IMR-90 (cell line): ENCODE measurements at regions not wholly inside any gene's neighbourhood (a gene's known extent, or its start where the extent isn't known, plus 50 kb on each side); places are given as distances from the start of the nearest gene placed in this dataset.
"Not testable (repeated sequence)": the region's sequence is repeated elsewhere in the genome, so short reads cannot be mapped to it uniquely, and the experiment has no call there.

ENCODE experiments used
- BHLHE40 ChIP-seq: fragments of 150-350 bp; IDR thresholded peaks from 2 replicates; pipeline ENCODE4 v1.6.1; 2016; ENCODE audit warnings: mild to moderate bottlenecking, low read depth, low read length
- CHD1 ChIP-seq: IDR thresholded peaks from 2 replicates; pipeline ENCODE4 v1.6.1; 2012; ENCODE audit warnings: low read depth, low read length, improper control_type of control experiment
- CTCF ChIP-seq: conservative IDR thresholded peaks from 2 replicates; pipeline ENCODE4 v1.5.1; 2012; ENCODE audit warnings: mild to moderate bottlenecking, low read depth, low read length, improper control_type of control experiment
- FOS ChIP-seq: fragments of 150-350 bp; IDR thresholded peaks from 2 replicates; pipeline ENCODE4 v1.6.1; 2016; ENCODE audit warnings: low read depth, low read length
- MAFK ChIP-seq: IDR thresholded peaks from 2 replicates; pipeline ENCODE4 v1.6.1; 2012; ENCODE audit warnings: low read depth, low read length, improper control_type of control experiment
- POLR2A ChIP-seq: IDR thresholded peaks from 2 replicates; pipeline ENCODE4 v1.6.1; 2012; ENCODE audit warnings: mild to moderate bottlenecking, low read depth, low read length
- RAD21 ChIP-seq: IDR thresholded peaks from 2 replicates; pipeline ENCODE4 v1.6.1; 2012; ENCODE audit warnings: low read length, improper control_type of control experiment
- RFX5 ChIP-seq: IDR thresholded peaks from 2 replicates; pipeline ENCODE4 v1.8.0; 2012; ENCODE audit warnings: low read depth, mild to moderate bottlenecking, low read length, moderate library complexity

GRCh38 chr7:140254976-140255375 lies 78.2 kb upstream of the KDM7A start:
- not testable (repeated sequence) for TF ChIP-seq RFX5, CTCF, POLR2A, BHLHE40, FOS, CHD1, RAD21, MAFK
